GM12892 (cell line): ENCODE measurements at regions not wholly inside any gene's neighbourhood (a gene's known extent, or its start where the extent isn't known, plus 50 kb on each side); places are given as distances from the start of the nearest gene placed in this dataset.

Source experiments
- POLR2AphosphoS5 ChIP-seq: IDR thresholded peaks from 2 replicates; pipeline ENCODE4 v1.6.1; 2011; ENCODE audit warnings: low read depth, low read length, control low read depth
- TAF1 ChIP-seq: IDR thresholded peaks from 2 replicates; pipeline ENCODE4 v1.6.1; 2011; ENCODE audit warnings: low read depth, mild to moderate bottlenecking, control low read depth, low read length, borderline replicate concordance

DNA sequence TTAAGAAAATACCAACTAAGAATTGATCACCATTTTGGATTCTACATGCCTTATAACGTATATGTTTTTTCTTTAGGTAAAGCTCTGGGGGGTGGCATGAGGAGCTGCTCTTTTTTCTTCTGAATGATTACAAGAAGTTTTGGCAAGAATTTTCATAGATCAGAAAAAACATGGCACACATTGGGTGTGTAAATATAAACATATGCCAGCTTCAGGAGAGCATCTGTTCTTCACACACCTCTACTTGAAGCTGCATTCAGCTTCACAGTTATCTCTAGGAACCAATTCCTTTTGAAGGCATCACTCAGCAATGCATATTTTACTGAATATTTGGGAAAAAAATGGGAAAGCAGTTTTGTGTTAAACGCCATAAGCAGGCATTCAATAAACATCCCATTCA is 122.7 kb upstream of the GHR start:
- no peak for TF ChIP-seq TAF1
- TF ChIP-seq POLR2AphosphoS5, result no peak
